ENCODE measurements at regions not wholly inside any gene's neighbourhood (a gene's known extent, or its start where the extent isn't known, plus 50 kb on each side); places are given as distances from the start of the nearest gene placed in this dataset.

GRCh38 chr7:131095346-131095745 lies 232.3 kb upstream of the MKLN1 start:
- Mint-ChIP-seq H3K9me3 (no peaks in the 10 kb centered on the region), H3K27ac (peak overlapping the region; percentile 100), H3K4me3 (no peak overlapping the region), H3K4me1 (peaks cover 88% of the 10 kb centered on the region), H3K36me3 (peaks cover 98% of the 10 kb centered on the region)
- ATAC-seq (no peak), DNase-seq (ENCODE audit: low spot score in 2 of 2) (no peak)

DNA sequence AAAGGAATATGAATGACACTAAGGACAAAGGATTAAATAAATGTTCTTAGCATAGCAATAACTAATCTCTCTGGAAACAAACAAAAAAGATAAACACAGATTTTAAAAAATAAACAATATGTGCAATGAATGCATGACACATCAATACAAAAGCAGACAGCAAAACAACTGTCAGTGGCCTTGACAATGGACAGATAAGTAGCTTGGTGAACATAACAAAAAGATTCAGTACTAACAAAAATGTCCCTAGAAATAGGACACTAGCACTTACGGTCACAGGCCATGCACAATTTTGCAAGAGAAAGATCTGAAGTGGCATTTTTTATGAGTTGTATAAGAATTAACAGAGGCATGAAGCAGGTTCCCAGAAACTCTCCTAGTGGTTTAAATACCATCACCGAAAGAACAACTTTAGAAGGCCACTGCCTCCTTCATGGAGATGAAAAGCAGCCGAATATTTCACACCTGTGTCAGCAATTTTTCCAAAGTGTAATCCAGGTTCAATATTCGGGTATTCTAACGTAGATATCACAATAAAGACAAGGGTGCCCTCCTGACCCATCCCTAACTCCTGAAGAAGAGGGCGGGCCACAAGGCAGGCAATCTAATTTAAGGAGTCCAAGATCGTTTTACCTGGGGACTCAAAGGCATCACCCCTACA lies 231.3 kb upstream of the MKLN1 start:
- Mint-ChIP-seq H3K27ac (peak overlapping the region; percentile 100), H3K36me3 (peaks cover 98% of the 10 kb centered on the region)
- DNase-seq (ENCODE audit: low spot score in 2 of 2), result no peak

GRCh38 chr7:131097662-131098376 lies 229.9 kb upstream of the MKLN1 start:
- Mint-ChIP-seq H3K4me3 (peak overlapping the region; percentile 66), H3K36me3 (peaks cover 100% of the 10 kb centered on the region), H3K9me3 (no peaks in the 10 kb centered on the region), H3K4me1 (peaks cover 89% of the 10 kb centered on the region), H3K27ac (peak overlapping the region; percentile 100)
- DNase-seq (ENCODE audit: low spot score in 2 of 2), result peak in 1 of 2 donors; percentile 69
- ATAC-seq, result peak; percentile 83

More for the DNA sequence above, 231.3 kb upstream of the MKLN1 start:
- ATAC-seq, result no peak
- Mint-ChIP-seq H3K4me3 (peak overlapping the region; percentile 66), H3K4me1 (peaks cover 89% of the 10 kb centered on the region), H3K9me3 (no peaks in the 10 kb centered on the region)

DNA sequence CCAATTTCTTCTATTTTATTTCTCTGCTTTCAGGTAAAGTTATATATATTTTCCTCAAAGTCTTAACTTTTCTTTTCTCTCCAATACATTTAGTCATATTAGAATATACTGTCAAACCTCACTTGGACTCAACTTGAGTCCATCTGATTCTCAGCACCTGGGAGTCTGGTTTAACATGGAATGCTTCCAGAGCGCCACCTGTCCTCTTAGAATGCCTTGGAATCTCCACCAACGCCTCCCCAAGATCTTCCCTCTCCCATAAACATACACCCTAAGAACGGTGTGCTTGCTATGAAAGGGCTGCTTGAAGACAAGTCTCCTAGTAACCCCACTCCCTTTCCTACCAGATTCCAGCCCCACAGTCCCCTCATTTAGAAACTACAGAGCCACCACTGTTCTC lies 229.1 kb upstream of the MKLN1 start:
- Mint-ChIP-seq H3K27ac (peak overlapping the region; percentile 100), H3K36me3 (peaks cover 100% of the 10 kb centered on the region), H3K4me1 (peaks cover 93% of the 10 kb centered on the region), H3K4me3 (peak overlapping the region; percentile 66), H3K9me3 (no peaks in the 10 kb centered on the region)
- no peak for ATAC-seq
- DNase-seq (ENCODE audit: low spot score in 2 of 2), result no peak

DNA sequence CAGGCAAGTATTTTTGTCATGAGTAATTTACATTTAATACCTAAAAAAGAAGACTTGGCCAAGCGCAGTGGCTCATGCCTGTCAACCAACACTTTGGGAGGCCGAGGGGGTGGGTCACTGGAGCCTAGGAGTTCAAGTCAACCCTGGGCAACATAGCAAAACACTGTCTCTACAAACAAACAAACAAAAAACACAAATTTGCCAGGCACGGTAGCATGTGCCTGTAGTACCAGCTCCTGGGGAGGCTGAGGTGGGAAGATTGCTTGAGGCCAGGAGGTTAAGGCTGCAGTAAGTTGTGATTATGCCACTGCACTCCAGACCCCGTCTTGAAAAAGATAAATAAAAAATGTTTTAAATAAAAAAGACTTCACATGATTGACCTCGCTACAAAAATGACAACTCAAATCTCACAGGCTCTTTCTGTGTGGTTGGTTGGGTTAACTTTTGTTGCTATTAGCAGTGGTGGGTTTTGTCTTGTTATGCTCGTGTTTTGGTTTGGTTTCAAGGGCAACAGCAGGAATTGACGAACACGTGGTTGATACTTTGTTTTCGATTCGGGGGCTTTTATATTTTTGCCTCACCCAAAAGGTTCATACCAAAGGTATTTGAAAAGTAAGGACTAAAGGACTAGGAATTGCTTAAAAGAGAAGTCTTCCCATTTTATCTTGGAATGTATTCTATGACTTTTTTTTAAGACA lies 227.2 kb upstream of the MKLN1 start:
- Mint-ChIP-seq H3K4me3 (peak overlapping the region; percentile 98), H3K36me3 (peaks cover 100% of the 10 kb centered on the region), H3K4me1 (peaks cover 97% of the 10 kb centered on the region), H3K9me3 (no peaks in the 10 kb centered on the region), H3K27ac (peak overlapping the region; percentile 100)
- DNase-seq (ENCODE audit: low spot score in 2 of 2) (no peak), ATAC-seq (peak; percentile 50)

GRCh38 chr7:131103997-131104396 lies 223.7 kb upstream of the MKLN1 start:
- DNase-seq (ENCODE audit: low spot score in 2 of 2) (no peak), ATAC-seq (no peak)
- Mint-ChIP-seq H3K27ac (peak overlapping the region; percentile 100), H3K4me3 (peak overlapping the region; percentile 98), H3K36me3 (peaks cover 100% of the 10 kb centered on the region), H3K9me3 (no peaks in the 10 kb centered on the region), H3K4me1 (peaks cover 72% of the 10 kb centered on the region)

DNA sequence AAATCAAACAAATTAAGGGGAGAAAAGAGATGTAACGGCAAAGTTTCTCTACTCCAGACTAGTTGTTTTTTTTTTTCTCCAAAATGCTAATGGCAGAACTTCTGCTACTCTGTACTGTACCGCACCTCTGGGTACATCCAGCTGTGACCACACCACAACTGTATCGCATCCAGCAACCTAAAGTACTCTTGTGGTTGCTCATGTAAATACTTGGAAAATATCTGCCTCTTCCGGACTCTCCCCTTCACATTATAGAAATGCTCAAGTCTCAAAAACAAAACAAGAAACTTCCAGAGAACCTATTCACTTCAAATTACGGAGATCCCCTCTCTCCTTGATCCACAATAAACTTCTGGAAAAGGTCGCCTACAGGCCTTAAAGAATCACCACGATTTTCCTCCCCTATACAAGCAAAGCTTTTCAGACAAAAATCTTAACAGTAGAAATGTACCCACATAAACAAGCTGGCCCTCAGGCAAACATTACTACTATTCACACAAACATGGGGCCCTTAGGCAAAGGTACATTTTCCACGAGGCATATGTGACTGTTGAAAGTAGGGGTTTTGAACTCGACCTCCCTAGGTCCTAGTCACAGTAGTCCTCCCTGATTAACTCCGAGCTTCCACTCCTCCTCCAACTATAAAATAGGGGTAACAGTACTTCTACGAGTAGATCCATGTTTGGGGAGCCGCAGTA lies 222.9 kb upstream of the MKLN1 start:
- H3K36me3 Mint-ChIP-seq, result peaks cover 100% of the 10 kb centered on the region
- H3K9me3 Mint-ChIP-seq, result no peaks in the 10 kb centered on the region
- H3K4me1 Mint-ChIP-seq, result peaks cover 73% of the 10 kb centered on the region
- H3K4me3 Mint-ChIP-seq, result peak overlapping the region; percentile 98
- DNase-seq (ENCODE audit: low spot score in 2 of 2) (no peak), ATAC-seq (no peak)
- peak overlapping the region; percentile 100 for H3K27ac Mint-ChIP-seq

DNA sequence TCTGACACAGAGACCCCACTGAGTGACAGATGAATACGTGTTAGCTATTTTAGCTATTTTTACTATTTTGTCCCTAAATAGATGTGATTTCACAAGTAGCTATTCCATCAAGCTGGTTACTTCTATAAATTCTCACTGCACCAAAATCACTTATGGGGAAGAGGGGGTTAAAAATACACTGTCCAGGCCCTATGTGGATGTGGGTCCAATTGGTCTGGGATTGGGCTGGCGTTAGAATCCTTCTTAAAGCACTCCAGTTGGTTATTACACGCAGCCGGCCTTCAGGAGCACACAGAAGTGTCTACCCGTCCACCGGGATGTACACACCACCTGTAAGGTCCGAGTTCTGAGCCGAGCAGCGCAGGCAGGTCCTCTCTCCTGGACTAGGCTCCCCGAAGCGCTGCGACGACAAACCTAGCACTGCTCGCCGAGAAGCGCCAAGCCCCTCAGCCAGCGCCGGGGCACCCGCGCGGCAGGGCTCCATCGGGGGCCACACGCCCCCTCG lies 222.3 kb upstream of the MKLN1 start:
- Mint-ChIP-seq H3K9me3 (no peaks in the 10 kb centered on the region), H3K4me1 (peaks cover 70% of the 10 kb centered on the region), H3K4me3 (peak overlapping the region; percentile 98), H3K36me3 (peaks cover 98% of the 10 kb centered on the region), H3K27ac (peak overlapping the region; percentile 100)
- ATAC-seq, result peak; percentile 2
- DNase-seq (ENCODE audit: low spot score in 2 of 2), result no peak

DNA sequence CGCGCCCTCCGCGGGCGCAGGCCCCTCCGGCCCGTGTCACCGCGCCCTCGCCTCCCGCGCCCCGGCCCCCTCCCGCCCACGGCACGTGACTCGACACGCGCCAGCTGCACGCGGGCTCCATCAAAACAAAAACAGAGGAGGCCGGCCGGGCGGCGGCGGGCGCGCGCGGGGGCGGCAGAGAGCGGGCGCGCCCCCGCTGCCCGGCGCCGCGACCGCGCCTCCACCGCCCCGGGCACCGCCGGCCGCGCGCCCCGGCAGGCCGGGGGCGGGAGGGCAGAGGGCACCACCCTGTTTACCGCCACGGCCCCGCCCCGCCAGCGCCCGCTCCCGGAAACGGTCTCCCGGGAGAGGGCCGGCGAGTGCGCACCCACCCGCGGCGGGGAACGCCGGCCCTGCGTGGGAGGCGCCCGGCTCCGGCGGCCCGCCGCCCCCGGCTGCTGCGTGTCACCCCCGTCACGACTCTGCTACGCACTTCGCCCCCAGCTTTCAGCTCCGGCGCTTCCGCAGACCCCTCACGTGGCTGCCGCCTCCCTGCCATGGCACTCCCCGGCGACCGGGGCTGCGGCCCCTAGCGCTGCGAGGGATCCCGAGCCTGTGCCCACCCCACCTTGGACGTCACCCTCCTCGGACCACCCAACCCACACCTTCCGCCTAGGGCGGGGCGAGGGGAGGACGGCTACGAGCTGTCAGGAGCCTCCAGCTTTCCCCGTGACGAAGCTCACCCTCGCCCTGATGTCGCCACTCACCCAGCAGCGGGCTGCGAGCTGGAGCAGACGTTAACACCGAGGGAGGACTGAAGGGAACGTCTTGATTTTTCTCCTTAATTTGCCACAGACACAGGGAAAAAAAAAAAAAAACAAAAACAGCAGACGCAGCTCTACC lies 221.6 kb upstream of the MKLN1 start:
- DNase-seq (ENCODE audit: low spot score in 2 of 2) (peak; percentile 84 to 95), ATAC-seq (peak; percentile 66)
- Mint-ChIP-seq H3K4me3 (peak overlapping the region; percentile 98), H3K4me1 (peaks cover 70% of the 10 kb centered on the region), H3K9me3 (no peaks in the 10 kb centered on the region), H3K27ac (peak overlapping the region; percentile 100), H3K36me3 (peaks cover 97% of the 10 kb centered on the region)

DNA sequence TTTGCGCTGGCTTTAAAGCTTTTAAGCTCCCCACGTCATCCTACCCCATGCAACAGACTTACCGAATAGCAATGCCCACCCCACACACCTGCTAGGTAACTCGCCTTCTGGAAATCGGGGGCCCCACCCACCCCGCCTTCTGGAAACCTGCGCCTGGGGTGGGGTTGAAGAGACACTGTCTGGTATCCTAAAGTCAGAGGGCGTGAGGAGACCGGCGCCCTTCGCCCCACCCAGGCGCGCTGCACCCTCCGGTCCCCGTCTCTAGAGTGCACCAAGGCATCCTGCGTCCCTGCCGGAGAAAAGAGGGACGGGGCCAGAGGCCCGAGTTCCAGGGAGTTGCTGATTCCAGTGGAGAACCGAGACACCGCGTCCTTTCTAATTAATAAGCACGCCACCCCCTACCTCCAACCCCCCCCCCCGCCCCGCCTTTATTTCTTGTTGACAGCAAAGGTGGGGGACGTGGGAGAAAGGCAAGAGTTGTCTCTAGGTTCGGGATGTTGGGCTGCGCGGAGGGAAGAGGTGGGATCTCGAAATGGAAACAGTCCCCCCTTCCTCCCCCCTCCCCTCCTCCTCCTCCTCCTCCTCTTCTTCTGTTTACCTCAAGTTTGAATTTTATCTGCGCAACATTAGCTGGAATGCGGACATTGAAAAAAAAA lies 220.9 kb upstream of the MKLN1 start:
- H3K36me3 Mint-ChIP-seq, result peaks cover 89% of the 10 kb centered on the region
- H3K4me3 Mint-ChIP-seq, result peak overlapping the region; percentile 98
- DNase-seq (ENCODE audit: low spot score in 2 of 2) (peak in 1 of 2 donors; percentile 81), ATAC-seq (peak; percentile 0)
- H3K4me1 Mint-ChIP-seq, result peaks cover 68% of the 10 kb centered on the region
- no peaks in the 10 kb centered on the region for H3K9me3 Mint-ChIP-seq
- peak overlapping the region; percentile 100 for H3K27ac Mint-ChIP-seq

DNA sequence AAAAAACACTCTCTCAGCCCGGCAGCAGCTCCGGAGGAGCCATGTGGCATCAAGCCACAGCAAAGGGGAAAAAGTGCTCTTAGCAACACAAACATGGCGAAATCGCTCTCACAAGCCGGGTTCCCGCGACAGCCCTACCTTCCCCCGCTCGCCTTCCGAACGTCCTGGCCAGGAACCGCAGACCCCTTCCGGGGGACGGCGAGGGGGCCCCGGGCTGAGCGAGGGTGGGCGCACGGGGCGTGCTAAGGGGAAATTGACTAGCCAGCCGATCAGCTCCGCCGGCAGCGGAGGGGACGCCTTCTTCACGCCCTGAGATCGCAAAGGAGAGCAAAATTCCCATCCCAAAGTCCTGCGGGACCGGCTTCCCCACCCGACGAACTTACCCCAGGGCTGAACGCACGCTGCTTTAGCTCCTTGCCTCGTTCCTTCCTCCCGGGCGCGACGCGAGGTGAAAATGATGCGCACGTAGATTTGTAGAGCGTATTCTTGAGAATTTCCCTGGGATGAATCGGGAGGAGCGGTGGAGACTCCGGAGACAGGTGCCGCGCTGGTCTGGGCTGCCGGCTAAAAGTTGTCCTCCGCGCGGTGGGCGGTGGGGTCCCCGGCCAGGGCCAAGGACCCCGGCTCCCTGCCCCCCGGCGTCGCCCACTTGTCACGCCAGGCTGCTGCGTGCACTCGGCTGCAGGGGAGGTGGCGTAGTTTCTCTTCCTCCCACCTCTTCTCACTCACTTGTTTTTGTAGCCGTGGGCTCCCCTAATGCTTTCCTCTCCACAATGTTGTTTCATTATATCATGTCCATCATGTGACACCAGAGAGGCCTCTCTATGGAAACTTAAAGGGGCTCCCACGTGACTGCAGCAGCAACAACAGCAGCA lies 220.1 kb upstream of the MKLN1 start:
- Mint-ChIP-seq H3K4me3 (peak overlapping the region; percentile 98), H3K36me3 (peaks cover 82% of the 10 kb centered on the region), H3K4me1 (peaks cover 61% of the 10 kb centered on the region), H3K27ac (peak overlapping the region; percentile 100), H3K9me3 (no peaks in the 10 kb centered on the region)
- ATAC-seq (peak; percentile 70), DNase-seq (ENCODE audit: low spot score in 2 of 2) (peak; percentile 59 to 90)

GRCh38 chr7:131108212-131108940 lies 219.3 kb upstream of the MKLN1 start:
- Mint-ChIP-seq H3K9me3 (no peaks in the 10 kb centered on the region), H3K4me1 (peaks cover 59% of the 10 kb centered on the region), H3K36me3 (peaks cover 74% of the 10 kb centered on the region), H3K27ac (peak overlapping the region; percentile 100), H3K4me3 (peak overlapping the region; percentile 98)
- peak; percentile 44 for ATAC-seq
- peak in 1 of 2 donors; percentile 76 for DNase-seq (ENCODE audit: low spot score in 2 of 2)
